ENCODE measurements at regions not wholly inside any gene's neighbourhood (a gene's known extent, or its start where the extent isn't known, plus 50 kb on each side); places are given as distances from the start of the nearest gene placed in this dataset.

DNA sequence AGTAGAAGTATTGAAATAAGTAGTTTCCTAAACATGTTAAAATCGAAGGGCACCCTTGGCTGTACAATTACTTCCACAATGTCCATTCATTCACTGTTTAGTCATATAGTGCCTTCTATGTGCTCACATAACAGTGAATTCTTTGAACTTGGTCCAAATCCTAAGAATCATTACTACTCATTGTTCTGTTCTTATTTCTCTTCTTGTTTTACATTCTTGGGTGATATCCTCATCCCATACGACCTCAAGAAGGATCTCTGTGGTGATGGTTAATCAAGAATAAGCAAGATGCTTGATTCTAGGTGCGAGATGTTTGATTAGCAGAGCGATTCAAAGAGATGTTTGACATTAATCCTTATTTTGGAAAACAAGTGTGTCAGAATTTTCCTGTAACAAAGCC lies 667.4 kb upstream of the ZP4 start:
- no peak overlapping the region for H3K4me3 ChIP-seq (ENCODE audit: low read depth, low read length)
- TF ChIP-seq, protein P1, sequence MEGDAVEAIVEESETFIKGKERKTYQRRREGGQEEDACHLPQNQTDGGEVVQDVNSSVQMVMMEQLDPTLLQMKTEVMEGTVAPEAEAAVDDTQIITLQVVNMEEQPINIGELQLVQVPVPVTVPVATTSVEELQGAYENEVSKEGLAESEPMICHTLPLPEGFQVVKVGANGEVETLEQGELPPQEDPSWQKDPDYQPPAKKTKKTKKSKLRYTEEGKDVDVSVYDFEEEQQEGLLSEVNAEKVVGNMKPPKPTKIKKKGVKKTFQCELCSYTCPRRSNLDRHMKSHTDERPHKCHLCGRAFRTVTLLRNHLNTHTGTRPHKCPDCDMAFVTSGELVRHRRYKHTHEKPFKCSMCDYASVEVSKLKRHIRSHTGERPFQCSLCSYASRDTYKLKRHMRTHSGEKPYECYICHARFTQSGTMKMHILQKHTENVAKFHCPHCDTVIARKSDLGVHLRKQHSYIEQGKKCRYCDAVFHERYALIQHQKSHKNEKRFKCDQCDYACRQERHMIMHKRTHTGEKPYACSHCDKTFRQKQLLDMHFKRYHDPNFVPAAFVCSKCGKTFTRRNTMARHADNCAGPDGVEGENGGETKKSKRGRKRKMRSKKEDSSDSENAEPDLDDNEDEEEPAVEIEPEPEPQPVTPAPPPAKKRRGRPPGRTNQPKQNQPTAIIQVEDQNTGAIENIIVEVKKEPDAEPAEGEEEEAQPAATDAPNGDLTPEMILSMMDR (IDR thresholded peaks at IDR 0.05; ENCODE audit: control insufficient read depth, extremely low read depth, insufficient read depth), result no peak
- DNase-seq (ENCODE audit: low read depth), result no peak

GRCh38 chr1:238552271-238552670 lies 661.5 kb upstream of the ZP4 start:
- TF ChIP-seq, protein P1 (IDR thresholded peaks at IDR 0.05; ENCODE audit: control insufficient read depth, extremely low read depth, insufficient read depth), result no peak
- DNase-seq (ENCODE audit: low read depth), result no peak
- H3K4me3 ChIP-seq (ENCODE audit: low read depth, low read length), result no peak overlapping the region

- no peak overlapping the region for H3K4me3 ChIP-seq (ENCODE audit: low read depth, low read length)
- no peak for DNase-seq (ENCODE audit: low read depth)
- TF ChIP-seq, protein P1 (IDR thresholded peaks at IDR 0.05; ENCODE audit: control insufficient read depth, extremely low read depth, insufficient read depth), result no peak
Measured at GRCh38 chr1:238549137-238549536, 658.4 kb upstream of the ZP4 start.

- DNase-seq (ENCODE audit: low read depth), result no peak
- TF ChIP-seq, protein P1 (IDR thresholded peaks at IDR 0.05; ENCODE audit: control insufficient read depth, extremely low read depth, insufficient read depth), result no peak
- no peak overlapping the region for H3K4me3 ChIP-seq (ENCODE audit: low read depth, low read length)
Measured at GRCh38 chr1:238546118-238546517, 655.4 kb upstream of the ZP4 start.

DNA sequence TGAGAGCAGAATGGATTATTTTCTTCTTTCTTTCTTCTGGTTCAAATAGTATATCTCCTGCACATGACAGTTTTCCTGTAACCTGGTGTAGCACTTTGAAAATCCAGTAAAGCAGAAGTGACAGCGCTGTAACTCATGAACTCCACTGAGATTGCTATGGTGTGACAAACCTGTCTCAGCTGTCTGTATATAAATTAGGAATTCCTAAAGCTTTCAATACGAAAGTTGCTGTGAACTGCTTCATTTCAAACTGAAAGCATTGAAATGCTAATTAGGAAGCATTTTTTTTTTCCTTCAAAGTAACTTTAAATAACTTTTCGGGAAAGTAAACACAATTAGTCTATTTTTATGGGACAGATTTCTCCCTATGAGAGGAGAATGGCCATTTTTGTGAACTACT lies 646.9 kb upstream of the ZP4 start:
- H3K4me3 ChIP-seq (ENCODE audit: low read depth, low read length), result no peak overlapping the region
- TF ChIP-seq, protein P1 (IDR thresholded peaks at IDR 0.05; ENCODE audit: control insufficient read depth, extremely low read depth, insufficient read depth), result no peak
- DNase-seq (ENCODE audit: low read depth), result no peak

DNA sequence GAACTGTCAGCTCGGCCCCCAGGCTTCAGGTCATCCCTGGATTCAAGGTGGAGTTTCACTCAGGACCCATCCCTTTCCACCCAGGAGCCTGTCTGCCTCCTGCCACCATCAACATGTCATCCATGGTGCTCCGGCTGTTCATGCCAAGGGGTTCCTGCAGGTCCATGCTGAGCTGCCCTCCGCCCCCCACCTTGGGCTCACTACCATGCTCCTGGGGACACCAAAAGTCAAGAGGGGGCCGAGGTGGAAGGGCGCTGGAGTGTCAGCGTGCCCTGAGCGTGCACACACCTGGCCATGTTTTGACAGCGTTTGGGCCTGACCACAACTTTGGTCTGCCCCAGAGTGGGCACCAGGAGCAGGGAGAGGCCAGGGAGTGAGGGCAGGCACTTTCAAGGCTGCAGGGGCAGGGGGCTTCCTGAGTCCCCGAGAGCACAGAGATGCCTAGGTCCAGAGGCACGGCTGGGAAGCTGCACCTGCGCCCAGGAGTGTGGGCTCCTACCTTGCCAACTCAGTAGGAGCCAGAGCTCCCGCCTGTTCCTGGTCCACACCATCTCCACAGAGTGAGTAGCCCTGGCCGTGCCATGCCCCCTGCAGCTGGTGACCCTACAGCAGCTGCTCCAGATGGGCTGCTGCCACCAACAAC lies 639.6 kb upstream of the ZP4 start:
- H3K4me3 ChIP-seq (ENCODE audit: low read depth, low read length), result no peak overlapping the region
- TF ChIP-seq, protein P1 (IDR thresholded peaks at IDR 0.05; ENCODE audit: control insufficient read depth, extremely low read depth, insufficient read depth), result no peak
- no peak for DNase-seq (ENCODE audit: low read depth)

DNA sequence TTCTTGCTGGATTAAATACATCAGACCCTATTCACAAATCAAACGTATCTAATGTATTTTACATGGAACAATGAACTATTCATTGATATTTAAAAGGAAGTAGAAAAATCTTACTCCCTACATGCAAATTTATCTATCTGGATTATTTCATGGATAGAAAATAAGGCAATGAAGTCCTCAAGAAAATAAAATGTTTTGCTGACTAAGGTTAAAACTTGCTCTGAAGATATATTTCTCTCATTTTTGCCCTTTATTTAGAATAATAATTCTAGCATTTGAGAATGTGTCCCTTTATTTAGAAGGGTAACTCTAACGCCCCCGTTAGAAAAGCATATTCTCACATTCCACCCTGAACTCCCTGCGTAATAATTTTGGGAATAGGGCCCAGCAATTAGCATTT lies 627.0 kb upstream of the ZP4 start:
- TF ChIP-seq, protein P1 (IDR thresholded peaks at IDR 0.05; ENCODE audit: control insufficient read depth, extremely low read depth, insufficient read depth), result no peak
- no peak for DNase-seq (ENCODE audit: low read depth)

More for the DNA sequence above, 627.0 kb upstream of the ZP4 start:
- H3K4me3 ChIP-seq (ENCODE audit: low read depth, low read length), result no peak overlapping the region
